IPS-18a (cell line): ENCODE measurements at regions not wholly inside any gene's neighbourhood (a gene's known extent, or its start where the extent isn't known, plus 50 kb on each side); places are given as distances from the start of the nearest gene placed in this dataset.

Experiments
- H3K27ac ChIP-seq: one replicate; pipeline ENCODE4 v1.5.1; 2013; ENCODE audit warnings: low read length
- H3K27me3 ChIP-seq: one replicate; pipeline ENCODE4 v1.6.1; 2013; ENCODE audit warnings: mild to moderate bottlenecking, low read length; ENCODE audit not compliant: control insufficient read depth, insufficient read depth
- H3K36me3 ChIP-seq: one replicate; pipeline ENCODE4 v1.6.1; 2013; ENCODE audit warnings: low read depth, low read length; ENCODE audit not compliant: control insufficient read depth
- H3K4me1 ChIP-seq: one replicate; pipeline ENCODE4 v1.6.1; 2013; ENCODE audit warnings: low read depth, low read length; ENCODE audit not compliant: control insufficient read depth
- H3K4me3 ChIP-seq: one replicate; pipeline ENCODE4 v1.5.1; 2013; ENCODE audit warnings: low read length
- H3K9ac ChIP-seq: one replicate; pipeline ENCODE4 v1.6.1; 2013; ENCODE audit warnings: mild to moderate bottlenecking, low read length, moderate library complexity
- H3K9me3 ChIP-seq: one replicate; pipeline ENCODE4 v1.6.1; 2013; ENCODE audit warnings: low read depth, low read length; ENCODE audit not compliant: control insufficient read depth

GRCh38 chr3:1696669-1697275, 401.9 kb upstream of the CNTN4 start:
- Histone ChIP-seq H3K36me3 (no peaks in the 10 kb centered on the region), H3K4me3 (no peak overlapping the region), H3K4me1 (no peaks in the 10 kb centered on the region), H3K27ac (no peak overlapping the region), H3K9me3 (no peaks in the 10 kb centered on the region), H3K27me3 (no peaks in the 10 kb centered on the region), H3K9ac (no peak overlapping the region)

- Histone ChIP-seq H3K27me3 (no peaks in the 10 kb centered on the region), H3K36me3 (no peaks in the 10 kb centered on the region), H3K4me1 (no peaks in the 10 kb centered on the region), H3K9ac (no peak overlapping the region), H3K9me3 (no peaks in the 10 kb centered on the region), H3K27ac (no peak overlapping the region), H3K4me3 (no peak overlapping the region)
These were observed 399.2 kb upstream of the CNTN4 start for GRCh38 chr3:1699361-1699920.

- Histone ChIP-seq H3K9me3 (no peaks in the 10 kb centered on the region), H3K36me3 (no peaks in the 10 kb centered on the region), H3K27me3 (no peaks in the 10 kb centered on the region), H3K9ac (no peak overlapping the region), H3K4me3 (no peak overlapping the region), H3K4me1 (no peaks in the 10 kb centered on the region), H3K27ac (no peak overlapping the region)
These were observed 398.0 kb upstream of the CNTN4 start for GRCh38 chr3:1700650-1701049.

GRCh38 chr3:1703169-1703568, 395.5 kb upstream of the CNTN4 start:
- Histone ChIP-seq H3K4me1 (no peaks in the 10 kb centered on the region), H3K36me3 (no peaks in the 10 kb centered on the region), H3K27ac (no peak overlapping the region), H3K9me3 (no peaks in the 10 kb centered on the region), H3K9ac (no peak overlapping the region), H3K27me3 (no peaks in the 10 kb centered on the region), H3K4me3 (no peak overlapping the region)

GRCh38 chr3:1710663-1711062, 388.0 kb upstream of the CNTN4 start:
- no peaks in the 10 kb centered on the region for H3K27me3 ChIP-seq

GRCh38 chr3:1717524-1717923, 381.1 kb upstream of the CNTN4 start:
- Histone ChIP-seq H3K27me3 (no peaks in the 10 kb centered on the region), H3K9me3 (no peaks in the 10 kb centered on the region), H3K4me3 (no peak overlapping the region), H3K36me3 (no peaks in the 10 kb centered on the region), H3K4me1 (no peaks in the 10 kb centered on the region), H3K27ac (no peak overlapping the region), H3K9ac (no peak overlapping the region)

More at GRCh38 chr3:1710663-1711062, 388.0 kb upstream of the CNTN4 start:
- Histone ChIP-seq H3K27ac (no peak overlapping the region), H3K9me3 (no peaks in the 10 kb centered on the region), H3K9ac (no peak overlapping the region), H3K36me3 (no peaks in the 10 kb centered on the region), H3K4me3 (no peak overlapping the region), H3K4me1 (no peaks in the 10 kb centered on the region)

GRCh38 chr3:1723726-1724125, 374.9 kb upstream of the CNTN4 start:
- Histone ChIP-seq H3K9me3 (no peaks in the 10 kb centered on the region), H3K27ac (no peak overlapping the region), H3K4me1 (no peaks in the 10 kb centered on the region), H3K27me3 (no peaks in the 10 kb centered on the region), H3K9ac (no peak overlapping the region), H3K4me3 (no peak overlapping the region), H3K36me3 (no peaks in the 10 kb centered on the region)

- Histone ChIP-seq H3K27ac (no peak overlapping the region), H3K4me3 (no peak overlapping the region), H3K9me3 (no peaks in the 10 kb centered on the region), H3K9ac (no peak overlapping the region), H3K36me3 (no peaks in the 10 kb centered on the region), H3K27me3 (no peaks in the 10 kb centered on the region), H3K4me1 (no peaks in the 10 kb centered on the region)
These were observed 371.9 kb upstream of the CNTN4 start for GRCh38 chr3:1726741-1727140.

- H3K27me3 ChIP-seq, result no peaks in the 10 kb centered on the region
- no peak overlapping the region for H3K27ac ChIP-seq
- no peaks in the 10 kb centered on the region for H3K36me3 ChIP-seq
- H3K4me3 ChIP-seq, result no peak overlapping the region
- no peaks in the 10 kb centered on the region for H3K4me1 ChIP-seq
- no peak overlapping the region for H3K9ac ChIP-seq
- H3K9me3 ChIP-seq, result no peaks in the 10 kb centered on the region
These were observed 371.4 kb upstream of the CNTN4 start for GRCh38 chr3:1727242-1727641.

GRCh38 chr3:1728510-1728909, 370.2 kb upstream of the CNTN4 start:
- Histone ChIP-seq H3K9me3 (no peaks in the 10 kb centered on the region), H3K27me3 (no peaks in the 10 kb centered on the region), H3K9ac (no peak overlapping the region), H3K36me3 (no peaks in the 10 kb centered on the region), H3K27ac (no peak overlapping the region), H3K4me1 (no peaks in the 10 kb centered on the region), H3K4me3 (no peak overlapping the region)

GRCh38 chr3:1734494-1735122, 364.1 kb upstream of the CNTN4 start:
- Histone ChIP-seq H3K4me3 (no peak overlapping the region), H3K4me1 (no peaks in the 10 kb centered on the region), H3K36me3 (no peaks in the 10 kb centered on the region), H3K9me3 (no peaks in the 10 kb centered on the region), H3K9ac (no peak overlapping the region), H3K27me3 (no peaks in the 10 kb centered on the region), H3K27ac (no peak overlapping the region)

GRCh38 chr3:1752205-1752604, 346.5 kb upstream of the CNTN4 start:
- no peaks in the 10 kb centered on the region for H3K36me3 ChIP-seq
- no peaks in the 10 kb centered on the region for H3K4me1 ChIP-seq
- no peaks in the 10 kb centered on the region for H3K27me3 ChIP-seq
- H3K9ac ChIP-seq, result no peak overlapping the region
- H3K9me3 ChIP-seq, result no peaks in the 10 kb centered on the region
- no peak overlapping the region for H3K27ac ChIP-seq
- no peak overlapping the region for H3K4me3 ChIP-seq
